Hepatocyte (in vitro differentiated cells): ENCODE measurements at regions not wholly inside any gene's neighbourhood (a gene's known extent, or its start where the extent isn't known, plus 50 kb on each side); places are given as distances from the start of the nearest gene placed in this dataset.

Source experiments
- CTCF ChIP-seq: fragments of 200-600 bp; sonication (generic); IDR thresholded peaks from 2 replicates; pipeline ENCODE4 v1.5.1; 2016; ENCODE audit warnings: antibody characterized with exemption, mild to moderate bottlenecking; ENCODE audit not compliant: poor library complexity
- EZH2 ChIP-seq: fragments of 200-600 bp; sonication (generic); IDR thresholded peaks from 2 replicates; pipeline ENCODE4 v1.6.1; 2016; ENCODE audit warnings: antibody characterized with exemption, mild to moderate bottlenecking, borderline replicate concordance
- EZH2phosphoT487 ChIP-seq: fragments of 200-600 bp; sonication (generic); IDR thresholded peaks from one replicate; pipeline ENCODE4 v1.6.1; 2018; ENCODE audit warnings: antibody characterized with exemption, mild to moderate bottlenecking, low read depth, moderate library complexity; ENCODE audit not compliant: unreplicated experiment, severe bottlenecking

- no peak for TF ChIP-seq CTCF
- no peak for TF ChIP-seq EZH2phosphoT487
- no peak for TF ChIP-seq EZH2
These were observed 618.6 kb upstream of the CPEB2 start for GRCh38 chr4:14383652-14384051.
